ENCODE measurements at regions not wholly inside any gene's neighbourhood (a gene's known extent, or its start where the extent isn't known, plus 50 kb on each side); places are given as distances from the start of the nearest gene placed in this dataset.

- ChIA-PET CTCF (ENCODE audit: low intra/inter-chr PET ratio, low total read pairs) (no interaction called here), POLR2A (no interaction called here)
- Histone ChIP-seq H3K9ac (ENCODE audit: insufficient read depth, low read depth, low read length) (no peak overlapping the region), H3K9me3 (ENCODE audit: low read length) (peaks cover 86% of the 10 kb centered on the region), H3K27ac (ENCODE audit: extremely low read length, insufficient read depth, low read length) (no peak overlapping the region), H4K20me1 (ENCODE audit: insufficient read depth, low read length) (no peaks in the 10 kb centered on the region), H3K4me3 (replicated peaks in 1 of 3; ENCODE audit: insufficient read depth in 1 of 3, low read depth in 2 of 3, low read length in 3 of 3) (no peak overlapping the region), H3K4me1 (ENCODE audit: insufficient read depth, low read length) (no peaks in the 10 kb centered on the region), H2AFZ (ENCODE audit: low read length) (no peak overlapping the region), H3K4me2 (ENCODE audit: low read depth, low read length) (no peak overlapping the region), H3K36me3 (replicated peaks in 1 of 2; ENCODE audit: control insufficient read depth in 1 of 2, insufficient read depth in 2 of 2, low read length in 2 of 2) (no peaks in the 10 kb centered on the region), H3K79me2 (ENCODE audit: insufficient read depth, low read length) (no peaks in the 10 kb centered on the region), H3K27me3 (ENCODE audit: control insufficient read depth in 1 of 2, insufficient read depth in 2 of 2, low read length in 2 of 2) (no peaks in the 10 kb centered on the region)
- ATAC-seq = no peak
- DNase-seq (ENCODE audit: low spot score) = no peak
- intact Hi-C loops (cut with micrococcal nuclease; ENCODE audit: unreplicated experiment) = no loop called here
- 8% methylated on average over 5 of the region's 5 CpGs for WGBS (ENCODE audit: low lambda C conversion rate)
- in situ Hi-C loops (cut with HindIII; ENCODE audit: extremely low pct_ligation_motif_present, low pct_unique_long_range_greater_than_20kb) = no loop called here
- no TSS peak for BruUV-seq (replicated peaks)
- no peak for FAIRE-seq
- TF ChIP-seq NFAT5 (CRISPR knock-in tag; IDR thresholded peaks at IDR 0.05) (no peak), CTCF (CRISPR knock-in tag; IDR thresholded peaks at IDR 0.05) (no peak), MBD4 (IDR thresholded peaks at IDR 0.05; ENCODE audit: borderline replicate concordance, low read length) (no peak), WIZ (CRISPR knock-in tag; IDR thresholded peaks at IDR 0.05) (no peak), HMGXB4 (CRISPR knock-in tag; IDR thresholded peaks at IDR 0.05; ENCODE audit: borderline replicate concordance in 1 of 2, low read depth in 1 of 2) (no peak), ZNF24 (IDR thresholded peaks at IDR 0.05) (no peak), AFF4 (CRISPR knock-in tag; IDR thresholded peaks at IDR 0.05) (no peak), ZNF180 (CRISPR knock-in tag; IDR thresholded peaks at IDR 0.05; ENCODE audit: borderline replicate concordance, low read depth) (no peak), GFI1 (CRISPR knock-in tag; IDR thresholded peaks at IDR 0.05; ENCODE audit: borderline replicate concordance) (no peak)
Observed at GRCh38 chr4:19403786-19404370, 847.8 kb upstream of the SLIT2 start.

Data from HepG2 (cell line).